GM23338 (cell line): ENCODE measurements at regions not wholly inside any gene's neighbourhood (a gene's known extent, or its start where the extent isn't known, plus 50 kb on each side); places are given as distances from the start of the nearest gene placed in this dataset.

Source experiments
- ATAC-seq: fragments of 200-7000 bp; cut with Tn5 transposase; 3 replicates; pipeline ENCODE4 v1.9.1; 2020
- DNase-seq: peaks from one replicate; pipeline ENCODE4 v3.0.0-alpha.2; 2015; ENCODE audit warnings: low spot score
- H2AFZ ChIP-seq: fragments of 200-600 bp; sonication (generic); 2 replicates; pipeline ENCODE4 v1.8.0; 2016; ENCODE audit warnings: antibody characterized with exemption, mild to moderate bottlenecking, moderate library complexity
- H3F3A ChIP-seq: fragments of 200-600 bp; sonication (generic); replicated peaks from 2 replicates; pipeline ENCODE4 v1.8.0; 2017; ENCODE audit warnings: antibody characterized with exemption, mixed run types, low read depth
- H3K27ac ChIP-seq: fragments of 200-600 bp; sonication (generic); 2 replicates; pipeline ENCODE4 v1.6.1; 2016; ENCODE audit warnings: low read depth
- H3K27me3 ChIP-seq: fragments of 200-600 bp; sonication (generic); 2 replicates; pipeline ENCODE4 v1.8.0; 2016; ENCODE audit warnings: mild to moderate bottlenecking, mixed run types, moderate library complexity; ENCODE audit not compliant: insufficient read depth
- H3K36me3 ChIP-seq: fragments of 200-600 bp; sonication (generic); 2 replicates; pipeline ENCODE4 v1.8.0; 2016; ENCODE audit warnings: mild to moderate bottlenecking; ENCODE audit not compliant: insufficient read depth
- H3K4me1 ChIP-seq: fragments of 200-600 bp; sonication (generic); 2 replicates; pipeline ENCODE4 v1.8.0; 2016; ENCODE audit warnings: mild to moderate bottlenecking, moderate library complexity; ENCODE audit not compliant: insufficient read depth
- H3K4me2 ChIP-seq: fragments of 200-600 bp; sonication (generic); 2 replicates; pipeline ENCODE4 v1.7.1; 2017; ENCODE audit warnings: mixed run types
- H3K4me3 ChIP-seq: fragments of 200-600 bp; sonication (generic); 2 replicates; pipeline ENCODE4 v1.6.1; 2016; ENCODE audit warnings: mixed run types
- H3K79me2 ChIP-seq: fragments of 200-600 bp; sonication (generic); replicated peaks from 2 replicates; pipeline ENCODE4 v1.8.0; 2017; ENCODE audit warnings: mild to moderate bottlenecking; ENCODE audit not compliant: insufficient read depth
- H3K9me2 ChIP-seq: fragments of 200-600 bp; sonication (generic); 2 replicates; pipeline ENCODE4 v1.8.0; 2017; ENCODE audit not compliant: insufficient read depth
- H4K20me1 ChIP-seq: fragments of 200-600 bp; sonication (generic); replicated peaks from 2 replicates; pipeline ENCODE4 v1.8.0; 2017; ENCODE audit warnings: mild to moderate bottlenecking; ENCODE audit not compliant: insufficient read depth
- H3K27ac Mint-ChIP-seq: 2 replicates; pipeline ENCODE4 v1.8.0; 2020; ENCODE audit warnings: inconsistent platforms, mild to moderate bottlenecking, moderate library complexity, mixed read lengths
- H3K27me3 Mint-ChIP-seq: 3 replicates; pipeline ENCODE4 v1.8.0; 2022; ENCODE audit warnings: low read depth, mild to moderate bottlenecking, moderate library complexity, mixed read lengths, inconsistent platforms; ENCODE audit not compliant: insufficient read depth, poor library complexity
- H3K36me3 Mint-ChIP-seq: 3 replicates; pipeline ENCODE4 v1.8.0; 2021; ENCODE audit warnings: low read depth, mild to moderate bottlenecking, inconsistent platforms, moderate library complexity, mixed read lengths
- H3K4me1 Mint-ChIP-seq: 3 replicates; pipeline ENCODE4 v1.8.0; 2020; ENCODE audit warnings: mild to moderate bottlenecking, inconsistent platforms, mixed read lengths
- H3K4me3 Mint-ChIP-seq: 3 replicates; pipeline ENCODE4 v1.8.0; 2021; ENCODE audit warnings: moderate library complexity, mild to moderate bottlenecking, inconsistent platforms, mixed read lengths
- H3K9me3 Mint-ChIP-seq: 3 replicates; pipeline ENCODE4 v1.8.0; 2020; ENCODE audit warnings: moderate library complexity, mild to moderate bottlenecking, inconsistent platforms, mixed read lengths
- CREB1 ChIP-seq: fragments of 250-450 bp; sonication (Bioruptor Pico); IDR thresholded peaks from 2 replicates; pipeline ENCODE4 v1.5.0; 2020; ENCODE audit warnings: low read depth, mild to moderate bottlenecking, moderate library complexity
- EZH2 ChIP-seq: fragments of 200-600 bp; sonication (generic); IDR thresholded peaks from one replicate; pipeline ENCODE4 v1.8.0; 2017; ENCODE audit warnings: antibody characterized with exemption, mild to moderate bottlenecking, low read depth; ENCODE audit not compliant: unreplicated experiment
- EZH2phosphoT487 ChIP-seq: fragments of 200-600 bp; sonication (generic); IDR thresholded peaks from one replicate; pipeline ENCODE4 v1.8.1; 2018; ENCODE audit warnings: antibody characterized with exemption; ENCODE audit not compliant: unreplicated experiment
- JUNB ChIP-seq: IDR thresholded peaks from one replicate; pipeline ENCODE4 v1.6.1; 2016; ENCODE audit warnings: antibody characterized with exemption; ENCODE audit not compliant: unreplicated experiment
- NANOG ChIP-seq: IDR thresholded peaks from 2 replicates; pipeline ENCODE4 v1.6.1; 2016; ENCODE audit warnings: antibody characterized with exemption, borderline replicate concordance
- POLR2AphosphoS5 ChIP-seq: IDR thresholded peaks from 2 replicates; pipeline ENCODE4 v1.6.1; 2016; ENCODE audit warnings: antibody characterized with exemption, low read depth
- ZNF114 ChIP-seq: fragments of 250-450 bp; sonication (Bioruptor Pico); IDR thresholded peaks from 2 replicates; pipeline ENCODE4 v1.5.0; 2020; ENCODE audit warnings: mild to moderate bottlenecking, moderate library complexity
- TF ChIP-seq, protein P1 (sequence below): IDR thresholded peaks from one replicate; pipeline ENCODE4 v1.6.1; 2018; ENCODE audit warnings: antibody characterized with exemption; ENCODE audit not compliant: unreplicated experiment
- TF ChIP-seq, protein P2 (sequence below): IDR thresholded peaks from 2 replicates; pipeline ENCODE4 v1.6.1; 2016; ENCODE audit warnings: antibody characterized with exemption
- TF ChIP-seq, protein P3 (sequence below), 2 experiments: fragments of 200-600 bp in 1 of 2; sonication (generic) in 1 of 2; conservative IDR thresholded peaks; 2 replicates each; pipeline versions ENCODE4 v1.5.1 to v1.6.1; 2016 to 2017; ENCODE audit warnings: antibody characterized with exemption in 2 of 2, low read depth in 2 of 2, mild to moderate bottlenecking in 2 of 2, moderate library complexity in 1 of 2

DNA sequence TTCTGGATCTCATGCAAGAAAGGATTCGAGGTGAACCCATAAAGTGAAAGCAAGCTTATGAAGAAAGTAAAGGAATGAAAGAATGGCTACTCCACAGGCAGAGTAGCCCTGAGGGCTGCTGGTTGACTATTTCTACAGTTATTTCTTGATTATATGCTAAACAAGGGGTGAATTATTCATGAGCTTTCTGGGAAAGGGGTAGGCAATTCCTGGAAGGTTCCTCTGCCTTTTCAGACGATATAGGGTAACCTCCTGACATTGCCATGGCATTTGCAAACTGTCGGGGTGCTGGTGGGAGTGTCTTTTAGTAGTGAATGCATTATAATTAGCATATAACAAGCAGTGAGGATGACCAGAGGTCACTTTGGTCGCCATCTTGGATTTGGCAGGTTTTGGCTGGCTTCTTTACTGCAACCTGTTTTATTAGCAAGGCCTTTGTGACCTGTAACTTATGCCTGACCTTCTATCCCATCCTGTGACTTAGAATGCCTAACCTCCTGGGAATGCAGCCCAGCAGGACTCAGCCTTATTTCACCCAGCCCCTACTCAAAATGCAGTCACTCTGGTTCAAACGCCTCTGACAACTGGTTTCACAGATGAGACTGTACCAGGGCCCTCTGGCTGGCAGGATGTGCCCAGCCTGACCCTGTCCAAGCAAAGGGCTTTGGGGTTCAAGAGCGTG, 157.7 kb upstream of the SFSWAP start (continued):
- TF ChIP-seq, protein P1, sequence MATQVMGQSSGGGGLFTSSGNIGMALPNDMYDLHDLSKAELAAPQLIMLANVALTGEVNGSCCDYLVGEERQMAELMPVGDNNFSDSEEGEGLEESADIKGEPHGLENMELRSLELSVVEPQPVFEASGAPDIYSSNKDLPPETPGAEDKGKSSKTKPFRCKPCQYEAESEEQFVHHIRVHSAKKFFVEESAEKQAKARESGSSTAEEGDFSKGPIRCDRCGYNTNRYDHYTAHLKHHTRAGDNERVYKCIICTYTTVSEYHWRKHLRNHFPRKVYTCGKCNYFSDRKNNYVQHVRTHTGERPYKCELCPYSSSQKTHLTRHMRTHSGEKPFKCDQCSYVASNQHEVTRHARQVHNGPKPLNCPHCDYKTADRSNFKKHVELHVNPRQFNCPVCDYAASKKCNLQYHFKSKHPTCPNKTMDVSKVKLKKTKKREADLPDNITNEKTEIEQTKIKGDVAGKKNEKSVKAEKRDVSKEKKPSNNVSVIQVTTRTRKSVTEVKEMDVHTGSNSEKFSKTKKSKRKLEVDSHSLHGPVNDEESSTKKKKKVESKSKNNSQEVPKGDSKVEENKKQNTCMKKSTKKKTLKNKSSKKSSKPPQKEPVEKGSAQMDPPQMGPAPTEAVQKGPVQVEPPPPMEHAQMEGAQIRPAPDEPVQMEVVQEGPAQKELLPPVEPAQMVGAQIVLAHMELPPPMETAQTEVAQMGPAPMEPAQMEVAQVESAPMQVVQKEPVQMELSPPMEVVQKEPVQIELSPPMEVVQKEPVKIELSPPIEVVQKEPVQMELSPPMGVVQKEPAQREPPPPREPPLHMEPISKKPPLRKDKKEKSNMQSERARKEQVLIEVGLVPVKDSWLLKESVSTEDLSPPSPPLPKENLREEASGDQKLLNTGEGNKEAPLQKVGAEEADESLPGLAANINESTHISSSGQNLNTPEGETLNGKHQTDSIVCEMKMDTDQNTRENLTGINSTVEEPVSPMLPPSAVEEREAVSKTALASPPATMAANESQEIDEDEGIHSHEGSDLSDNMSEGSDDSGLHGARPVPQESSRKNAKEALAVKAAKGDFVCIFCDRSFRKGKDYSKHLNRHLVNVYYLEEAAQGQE = no peak
- TF ChIP-seq ZNF114 (CRISPR knock-in tag) (no peak), POLR2AphosphoS5 (no peak)
- TF ChIP-seq, protein P2, sequence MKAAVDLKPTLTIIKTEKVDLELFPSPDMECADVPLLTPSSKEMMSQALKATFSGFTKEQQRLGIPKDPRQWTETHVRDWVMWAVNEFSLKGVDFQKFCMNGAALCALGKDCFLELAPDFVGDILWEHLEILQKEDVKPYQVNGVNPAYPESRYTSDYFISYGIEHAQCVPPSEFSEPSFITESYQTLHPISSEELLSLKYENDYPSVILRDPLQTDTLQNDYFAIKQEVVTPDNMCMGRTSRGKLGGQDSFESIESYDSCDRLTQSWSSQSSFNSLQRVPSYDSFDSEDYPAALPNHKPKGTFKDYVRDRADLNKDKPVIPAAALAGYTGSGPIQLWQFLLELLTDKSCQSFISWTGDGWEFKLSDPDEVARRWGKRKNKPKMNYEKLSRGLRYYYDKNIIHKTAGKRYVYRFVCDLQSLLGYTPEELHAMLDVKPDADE = no peak
- TF ChIP-seq, protein P3, sequence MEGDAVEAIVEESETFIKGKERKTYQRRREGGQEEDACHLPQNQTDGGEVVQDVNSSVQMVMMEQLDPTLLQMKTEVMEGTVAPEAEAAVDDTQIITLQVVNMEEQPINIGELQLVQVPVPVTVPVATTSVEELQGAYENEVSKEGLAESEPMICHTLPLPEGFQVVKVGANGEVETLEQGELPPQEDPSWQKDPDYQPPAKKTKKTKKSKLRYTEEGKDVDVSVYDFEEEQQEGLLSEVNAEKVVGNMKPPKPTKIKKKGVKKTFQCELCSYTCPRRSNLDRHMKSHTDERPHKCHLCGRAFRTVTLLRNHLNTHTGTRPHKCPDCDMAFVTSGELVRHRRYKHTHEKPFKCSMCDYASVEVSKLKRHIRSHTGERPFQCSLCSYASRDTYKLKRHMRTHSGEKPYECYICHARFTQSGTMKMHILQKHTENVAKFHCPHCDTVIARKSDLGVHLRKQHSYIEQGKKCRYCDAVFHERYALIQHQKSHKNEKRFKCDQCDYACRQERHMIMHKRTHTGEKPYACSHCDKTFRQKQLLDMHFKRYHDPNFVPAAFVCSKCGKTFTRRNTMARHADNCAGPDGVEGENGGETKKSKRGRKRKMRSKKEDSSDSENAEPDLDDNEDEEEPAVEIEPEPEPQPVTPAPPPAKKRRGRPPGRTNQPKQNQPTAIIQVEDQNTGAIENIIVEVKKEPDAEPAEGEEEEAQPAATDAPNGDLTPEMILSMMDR (conservative IDR thresholded peaks at IDR 0.05; ENCODE audit: low read depth in 2 of 2) = no peak

DNA sequence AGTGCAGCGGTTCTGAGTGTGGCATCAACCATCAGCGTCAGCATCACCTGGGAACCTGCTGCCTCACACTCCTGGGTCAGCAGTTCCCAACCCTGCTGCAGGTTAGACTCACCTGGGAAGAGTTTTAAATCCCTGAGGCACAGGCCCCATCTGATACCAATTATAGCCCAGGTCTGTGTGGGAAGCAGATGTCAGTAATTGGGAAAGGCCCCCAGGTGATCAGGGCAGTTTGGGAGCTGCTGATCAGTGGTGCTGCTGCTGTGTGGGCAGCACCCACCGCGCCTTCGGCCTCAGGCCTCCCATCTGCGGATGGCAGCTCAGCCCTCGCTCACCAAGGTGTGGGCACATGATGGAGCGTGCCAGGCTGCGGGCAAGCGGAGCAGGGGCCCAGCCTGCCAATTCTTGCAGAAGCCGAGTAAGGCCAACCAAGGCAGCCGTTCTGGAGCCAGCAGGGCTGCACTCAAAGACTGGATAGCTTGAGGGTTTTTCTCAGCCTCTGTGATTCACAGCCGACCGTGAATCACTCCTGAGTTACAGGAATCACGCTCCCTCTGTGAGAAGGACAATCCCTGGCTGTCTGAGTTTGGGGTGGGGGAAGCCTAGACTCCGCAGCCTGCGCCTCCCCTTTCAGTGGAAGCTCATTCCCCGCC, 155.6 kb upstream of the SFSWAP start:
- H3K79me2 ChIP-seq = no peaks in the 10 kb centered on the region
- DNase-seq (no peak), ATAC-seq (no peak)
- no peaks in the 10 kb centered on the region for H3F3A ChIP-seq
- peaks cover 11% of the 10 kb centered on the region; the same call in 1 of the 2 replicates for H3K9me2 ChIP-seq
- H3K4me3 ChIP-seq = no peak overlapping the region
- Mint-ChIP-seq H3K4me3 (no peak overlapping the region), H3K4me1 (peaks cover 26% of the 10 kb centered on the region), H3K27ac (no peak overlapping the region), H3K27me3 (peaks cover 12% of the 10 kb centered on the region), H3K36me3 (peaks cover 4% of the 10 kb centered on the region; the same call in 1 of the 3 replicates), H3K9me3 (no peaks in the 10 kb centered on the region)
- no peaks in the 10 kb centered on the region for H4K20me1 ChIP-seq
- no peak overlapping the region for H2AFZ ChIP-seq
- H3K4me2 ChIP-seq = no peak overlapping the region
- no peaks in the 10 kb centered on the region for H3K36me3 ChIP-seq
- H3K27ac ChIP-seq = no peak overlapping the region
- H3K27me3 ChIP-seq = no peaks in the 10 kb centered on the region
- H3K4me1 ChIP-seq = peaks cover 23% of the 10 kb centered on the region
- no peak for TF ChIP-seq JUNB
- TF ChIP-seq, protein P3 (conservative IDR thresholded peaks at IDR 0.05; ENCODE audit: low read depth in 2 of 2) = no peak
- TF ChIP-seq NANOG = no peak
- TF ChIP-seq EZH2 = no peak
- no peak for TF ChIP-seq POLR2AphosphoS5
- no peak for TF ChIP-seq EZH2phosphoT487
- TF ChIP-seq CREB1 (CRISPR knock-in tag) = no peak
